ENCODE measurements at regions not wholly inside any gene's neighbourhood (a gene's known extent, or its start where the extent isn't known, plus 50 kb on each side); places are given as distances from the start of the nearest gene placed in this dataset.

DNA sequence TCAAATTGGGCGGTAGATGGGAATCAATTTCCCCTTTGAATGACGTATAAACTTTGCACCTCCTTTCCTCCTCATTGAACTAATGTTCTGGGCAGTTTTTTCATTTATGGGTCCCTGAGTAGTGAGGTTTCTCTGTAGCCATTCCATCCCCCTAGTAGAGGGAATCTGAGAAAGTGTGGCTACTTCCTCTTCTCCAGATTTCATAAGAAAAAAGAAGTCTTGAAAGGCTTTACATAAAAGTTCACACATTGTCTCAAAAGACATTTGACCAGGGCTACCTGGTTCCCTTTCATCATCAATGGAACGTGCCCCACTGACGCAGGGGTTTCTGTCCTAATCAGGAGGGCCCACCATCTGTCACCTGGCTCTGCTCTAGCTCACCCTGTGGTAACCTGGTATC lies 57.3 kb downstream of the CTSL start:
- TF ChIP-seq, protein P1, sequence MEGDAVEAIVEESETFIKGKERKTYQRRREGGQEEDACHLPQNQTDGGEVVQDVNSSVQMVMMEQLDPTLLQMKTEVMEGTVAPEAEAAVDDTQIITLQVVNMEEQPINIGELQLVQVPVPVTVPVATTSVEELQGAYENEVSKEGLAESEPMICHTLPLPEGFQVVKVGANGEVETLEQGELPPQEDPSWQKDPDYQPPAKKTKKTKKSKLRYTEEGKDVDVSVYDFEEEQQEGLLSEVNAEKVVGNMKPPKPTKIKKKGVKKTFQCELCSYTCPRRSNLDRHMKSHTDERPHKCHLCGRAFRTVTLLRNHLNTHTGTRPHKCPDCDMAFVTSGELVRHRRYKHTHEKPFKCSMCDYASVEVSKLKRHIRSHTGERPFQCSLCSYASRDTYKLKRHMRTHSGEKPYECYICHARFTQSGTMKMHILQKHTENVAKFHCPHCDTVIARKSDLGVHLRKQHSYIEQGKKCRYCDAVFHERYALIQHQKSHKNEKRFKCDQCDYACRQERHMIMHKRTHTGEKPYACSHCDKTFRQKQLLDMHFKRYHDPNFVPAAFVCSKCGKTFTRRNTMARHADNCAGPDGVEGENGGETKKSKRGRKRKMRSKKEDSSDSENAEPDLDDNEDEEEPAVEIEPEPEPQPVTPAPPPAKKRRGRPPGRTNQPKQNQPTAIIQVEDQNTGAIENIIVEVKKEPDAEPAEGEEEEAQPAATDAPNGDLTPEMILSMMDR (IDR thresholded peaks at IDR 0.05; ENCODE audit: low read length) = no peak
- no peak for TF ChIP-seq EZH2 (IDR thresholded peaks at IDR 0.05; ENCODE audit: borderline replicate concordance, low read length)

Measured in OCI-LY1 (cell line).